CD14-positive monocyte (primary cell): ENCODE measurements at regions not wholly inside any gene's neighbourhood (a gene's known extent, or its start where the extent isn't known, plus 50 kb on each side); places are given as distances from the start of the nearest gene placed in this dataset.

Experiments
- DNase-seq, 3 donors: peaks; one replicate each; pipeline ENCODE4 v3.0.0-alpha.2; 2011 to 2022
- H2AFZ ChIP-seq: 2 replicates; pipeline ENCODE4 v1.6.0; 2012; ENCODE audit warnings: mild to moderate bottlenecking, low read depth, low read length, inconsistent platforms; ENCODE audit not compliant: insufficient read depth, poor library complexity, severe bottlenecking
- H3K27ac ChIP-seq, 2 donors: 1 replicate in 1 of 2; 2 replicates in 1 of 2; pipeline ENCODE4 v1.5.1; 2012 to 2013; ENCODE audit warnings: low read length in 2 of 2, control low read depth in 1 of 2, inconsistent platforms in 1 of 2, low read depth in 1 of 2, mild to moderate bottlenecking in 1 of 2
- H3K27me3 ChIP-seq, 2 donors: one replicate each; pipeline versions ENCODE4 v1.6.0 to v1.6.1; 2011 to 2013; ENCODE audit warnings: low read length in 2 of 2; ENCODE audit not compliant: control insufficient read depth in 2 of 2, insufficient read depth in 2 of 2
- H3K36me3 ChIP-seq, 2 donors: replicated peaks in 1 of 2; 1 replicate in 1 of 2; 2 replicates in 1 of 2; pipeline versions ENCODE4 v1.5.1 to v1.6.1; 2012 to 2013; ENCODE audit warnings: low read length in 2 of 2, control low read depth in 1 of 2, inconsistent platforms in 1 of 2, mild to moderate bottlenecking in 1 of 2; ENCODE audit not compliant: insufficient read depth in 2 of 2, control insufficient read depth in 1 of 2
- H3K4me1 ChIP-seq, 2 donors: 1 replicate in 1 of 2; 2 replicates in 1 of 2; pipeline versions ENCODE4 v1.5.1 to v1.6.1; 2012 to 2013; ENCODE audit warnings: low read length in 2 of 2, control low read depth in 1 of 2, inconsistent platforms in 1 of 2, mild to moderate bottlenecking in 1 of 2, moderate library complexity in 1 of 2; ENCODE audit not compliant: insufficient read depth in 2 of 2, control insufficient read depth in 1 of 2
- H3K4me2 ChIP-seq: replicated peaks from 2 replicates; pipeline ENCODE3; 2012; ENCODE audit warnings: low read length, moderate library complexity, mild to moderate bottlenecking; ENCODE audit not compliant: poor library complexity, severe bottlenecking; ENCODE audit errors: extremely low read depth
- H3K4me3 ChIP-seq, 3 experiments: fragments of 200-600 bp in 1 of 3; sonication (generic) in 1 of 3; replicated peaks in 1 of 3; 1 replicate in 2 of 3; 2 replicates in 1 of 3; pipeline ENCODE4 v1.5.1; 2011 to 2013; ENCODE audit warnings: low read length in 3 of 3, mild to moderate bottlenecking in 3 of 3, control low read depth in 2 of 3, low read depth in 2 of 3, inconsistent platforms in 1 of 3, moderate library complexity in 1 of 3
- H3K79me2 ChIP-seq: 2 replicates; pipeline ENCODE4 v1.6.0; 2012; ENCODE audit warnings: mild to moderate bottlenecking, control low read depth, inconsistent platforms, low read length, moderate library complexity; ENCODE audit not compliant: insufficient read depth
- H3K9ac ChIP-seq: 2 replicates; pipeline ENCODE4 v1.6.0; 2017; ENCODE audit warnings: low read length, mild to moderate bottlenecking; ENCODE audit not compliant: insufficient read depth, poor library complexity, severe bottlenecking
- H3K9me3 ChIP-seq, 2 donors: replicated peaks in 1 of 2; 1 replicate in 1 of 2; 2 replicates in 1 of 2; pipeline versions ENCODE4 v1.5.1 to v1.6.1; 2012 to 2013; ENCODE audit warnings: low read length in 2 of 2, control low read depth in 1 of 2; ENCODE audit not compliant: control insufficient read depth in 1 of 2, insufficient read depth in 1 of 2
- H4K20me1 ChIP-seq: 2 replicates; pipeline ENCODE4 v1.6.0; 2012; ENCODE audit warnings: mild to moderate bottlenecking, low read length, control low read depth, moderate library complexity; ENCODE audit not compliant: insufficient read depth
- H3K27ac Mint-ChIP-seq, 7 donors: one replicate each; pipeline ENCODE4 v1.8.0; 2020; ENCODE audit warnings: mild to moderate bottlenecking in 7 of 7, mixed read lengths in 7 of 7, moderate library complexity in 6 of 7, inconsistent platforms in 2 of 7
- H3K27me3 Mint-ChIP-seq, 3 donors: one replicate each; pipeline ENCODE4 v1.8.0; 2021 to 2022; ENCODE audit warnings: low read depth in 3 of 3, mild to moderate bottlenecking in 3 of 3, mixed read lengths in 3 of 3, moderate library complexity in 3 of 3, inconsistent platforms in 1 of 3
- H3K36me3 Mint-ChIP-seq, 2 donors: one replicate each; pipeline ENCODE4 v1.8.0; 2020; ENCODE audit warnings: mixed read lengths in 2 of 2, inconsistent platforms in 1 of 2, mild to moderate bottlenecking in 1 of 2
- H3K4me1 Mint-ChIP-seq: one replicate; pipeline ENCODE4 v1.8.0; 2020; ENCODE audit warnings: mild to moderate bottlenecking, mixed read lengths
- H3K4me3 Mint-ChIP-seq, 2 donors: one replicate each; pipeline ENCODE4 v1.8.0; 2020; ENCODE audit warnings: mild to moderate bottlenecking in 2 of 2, mixed read lengths in 2 of 2, moderate library complexity in 1 of 2
- H3K9me3 Mint-ChIP-seq, 7 donors: one replicate each; pipeline ENCODE4 v1.8.0; 2020 to 2022; ENCODE audit warnings: mixed read lengths in 7 of 7, mild to moderate bottlenecking in 6 of 7, moderate library complexity in 6 of 7, inconsistent platforms in 2 of 7
- CTCF ChIP-seq: fragments of 200-600 bp; IDR thresholded peaks from one replicate; pipeline ENCODE4 v1.8.0; 2022; ENCODE audit warnings: antibody characterized with exemption, mild to moderate bottlenecking
- WGBS: methylation state at CpG from one replicate; pipeline ENCODE4 v1.1.5; 2013; ENCODE audit warnings: missing lambda C conversion rate; ENCODE audit not compliant: insufficient coverage; 5-methylcytosine and 5-hydroxymethylcytosine counted together
- intact Hi-C, 2 donors: fragments of 100-400 bp; cut with micrococcal nuclease; formaldehyde crosslinking; loops; one replicate each; pipeline versions ENCODE4 v1.15.0 to v1.15.1; 2023

- Histone ChIP-seq H3K79me2 (no peaks in the 10 kb centered on the region), H4K20me1 (no peaks in the 10 kb centered on the region), H3K9me3 (no peaks in the 10 kb centered on the region), H3K4me1 (no peaks in the 10 kb centered on the region), H3K4me2 (no peak overlapping the region), H3K36me3 (no peaks in the 10 kb centered on the region), H2AFZ (no peak overlapping the region), H3K27ac (no peak overlapping the region), H3K4me3 (no peak overlapping the region), H3K27me3 (no peaks in the 10 kb centered on the region), H3K9ac (no peak overlapping the region)
- Mint-ChIP-seq H3K4me1 (peaks cover 3% of the 10 kb centered on the region), H3K36me3 (no peaks in the 10 kb centered on the region), H3K27ac (no peak overlapping the region), H3K9me3 (no peaks in the 10 kb centered on the region), H3K27me3 (peaks cover 0 to 6% (median 6%) of the 10 kb centered on the region in 3 donors), H3K4me3 (no peak overlapping the region)
- intact Hi-C loops = no loop called here
- no peak for DNase-seq
- no CpG with 5 or more reads among the region's 3 CpGs for WGBS
- no peak for TF ChIP-seq CTCF
Measured at GRCh38 chr5:72662305-72662704, 154.2 kb upstream of the TNPO1 start.

GRCh38 chr5:72661405-72661804 is 154.2 kb upstream of the ZNF366 start:
- TF ChIP-seq CTCF = no peak
- intact Hi-C loops = no loop called here
- no peaks in the 10 kb centered on the region for H3K4me1 ChIP-seq
- no peak overlapping the region for H3K9ac ChIP-seq
- H3K4me3 ChIP-seq = no peak overlapping the region
- no peak overlapping the region for H3K4me2 ChIP-seq
- no CpG with 5 or more reads among the region's 2 CpGs for WGBS
- no peak for DNase-seq
- H3K36me3 ChIP-seq = no peaks in the 10 kb centered on the region
- H3K27me3 ChIP-seq = no peaks in the 10 kb centered on the region
- no peaks in the 10 kb centered on the region for H3K36me3 Mint-ChIP-seq
- H3K4me1 Mint-ChIP-seq = peaks cover 3% of the 10 kb centered on the region
- no peak overlapping the region for H3K27ac ChIP-seq
- H3K9me3 Mint-ChIP-seq = no peaks in the 10 kb centered on the region
- H3K27ac Mint-ChIP-seq = no peak overlapping the region
- no peaks in the 10 kb centered on the region for H4K20me1 ChIP-seq
- no peak overlapping the region for H2AFZ ChIP-seq
- H3K79me2 ChIP-seq = no peaks in the 10 kb centered on the region
- peaks cover 0 to 6% (median 6%) of the 10 kb centered on the region in 3 donors for H3K27me3 Mint-ChIP-seq
- no peaks in the 10 kb centered on the region for H3K9me3 ChIP-seq
- H3K4me3 Mint-ChIP-seq = no peak overlapping the region
